Activated B cell treated with CpG ODN at 0.5 μM for 24 hours (primary cell): ENCODE measurements at regions not wholly inside any gene's neighbourhood (a gene's known extent, or its start where the extent isn't known, plus 50 kb on each side); places are given as distances from the start of the nearest gene placed in this dataset.
"Not testable (repeated sequence)": the region's sequence is repeated elsewhere in the genome, so short reads cannot be mapped to it uniquely, and the experiment has no call there.

ENCODE experiments used
- ATAC-seq: fragments of 200-7000 bp; cut with Tn5 transposase; one replicate; pipeline ENCODE4 v1.10.0; 2021; ENCODE audit warnings: low read depth, mild to moderate bottlenecking, moderate library complexity
- CTCF ChIA-PET: fragments of 350-600 bp; sonication (Branson Sonifier 250); formaldehyde crosslinking; loops from one replicate; lab custom pipeline; 2021; ENCODE audit warnings: antibody characterized with exemption; lab: Charles Lee
- POLR2A ChIA-PET: fragments of 350-600 bp; sonication (Branson Sonifier 250); formaldehyde crosslinking; loops from one replicate; lab custom pipeline; 2021; ENCODE audit warnings: antibody characterized with exemption; lab: Charles Lee
- DNase-seq: peaks from one replicate; pipeline ENCODE4 v3.0.0; 2022
- H3K27ac Mint-ChIP-seq: one replicate; pipeline ENCODE4 v1.8.0; 2020; ENCODE audit warnings: mixed read lengths
- H3K27me3 Mint-ChIP-seq: one replicate; pipeline ENCODE4 v1.8.0; 2021; ENCODE audit warnings: mixed read lengths
- H3K36me3 Mint-ChIP-seq: one replicate; pipeline ENCODE4 v1.8.0; 2021; ENCODE audit warnings: low read depth, mixed read lengths
- H3K4me1 Mint-ChIP-seq: one replicate; pipeline ENCODE4 v1.8.0; 2021; ENCODE audit warnings: mixed read lengths
- H3K4me3 Mint-ChIP-seq: one replicate; pipeline ENCODE4 v1.8.0; 2020; ENCODE audit warnings: mild to moderate bottlenecking, mixed read lengths
- H3K9me3 Mint-ChIP-seq: one replicate; pipeline ENCODE4 v1.8.0; 2020; ENCODE audit warnings: mixed read lengths
- intact Hi-C: fragments of 100-400 bp; cut with micrococcal nuclease; formaldehyde crosslinking; loops from one replicate; pipeline ENCODE4 v1.15.1; 2024
- TF ChIP-seq, protein P1 (sequence below): fragments of 200-600 bp; IDR thresholded peaks from one replicate; pipeline ENCODE4 v1.8.0; 2022; ENCODE audit warnings: antibody characterized with exemption, mild to moderate bottlenecking

DNA sequence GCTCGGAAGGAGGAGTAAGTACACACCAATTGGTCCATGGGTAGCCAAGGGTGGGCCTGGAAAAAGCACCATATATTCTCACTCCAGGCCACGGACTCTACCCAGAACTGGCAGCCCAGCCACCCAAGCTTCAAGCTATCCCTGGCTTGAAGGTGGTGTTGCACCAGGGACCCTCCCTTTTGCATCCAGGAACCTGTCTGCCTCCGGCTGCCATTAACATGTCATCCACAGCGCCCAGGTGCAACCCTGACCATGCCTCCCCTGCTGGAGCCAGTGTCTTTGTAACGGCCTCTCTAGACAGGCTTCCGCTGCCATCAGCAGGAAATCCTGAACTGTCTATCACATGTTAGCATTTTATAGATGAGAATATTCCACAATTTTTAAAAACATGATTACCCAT lies 2158.5 kb upstream of the RAG2 start:
- POLR2A ChIA-PET: no interaction called here
- Mint-ChIP-seq H3K9me3 (peaks cover 2% of the 10 kb centered on the region), H3K4me1 (no peaks in the 10 kb centered on the region), H3K27ac (no peak overlapping the region), H3K36me3 (no peaks in the 10 kb centered on the region), H3K4me3 (no peak overlapping the region), H3K27me3 (no peaks in the 10 kb centered on the region)
- TF ChIP-seq, protein P1, sequence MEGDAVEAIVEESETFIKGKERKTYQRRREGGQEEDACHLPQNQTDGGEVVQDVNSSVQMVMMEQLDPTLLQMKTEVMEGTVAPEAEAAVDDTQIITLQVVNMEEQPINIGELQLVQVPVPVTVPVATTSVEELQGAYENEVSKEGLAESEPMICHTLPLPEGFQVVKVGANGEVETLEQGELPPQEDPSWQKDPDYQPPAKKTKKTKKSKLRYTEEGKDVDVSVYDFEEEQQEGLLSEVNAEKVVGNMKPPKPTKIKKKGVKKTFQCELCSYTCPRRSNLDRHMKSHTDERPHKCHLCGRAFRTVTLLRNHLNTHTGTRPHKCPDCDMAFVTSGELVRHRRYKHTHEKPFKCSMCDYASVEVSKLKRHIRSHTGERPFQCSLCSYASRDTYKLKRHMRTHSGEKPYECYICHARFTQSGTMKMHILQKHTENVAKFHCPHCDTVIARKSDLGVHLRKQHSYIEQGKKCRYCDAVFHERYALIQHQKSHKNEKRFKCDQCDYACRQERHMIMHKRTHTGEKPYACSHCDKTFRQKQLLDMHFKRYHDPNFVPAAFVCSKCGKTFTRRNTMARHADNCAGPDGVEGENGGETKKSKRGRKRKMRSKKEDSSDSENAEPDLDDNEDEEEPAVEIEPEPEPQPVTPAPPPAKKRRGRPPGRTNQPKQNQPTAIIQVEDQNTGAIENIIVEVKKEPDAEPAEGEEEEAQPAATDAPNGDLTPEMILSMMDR: no peak
- ATAC-seq (no peak), DNase-seq (no peak)
- CTCF ChIA-PET: no interaction called here
- intact Hi-C loops: no loop called here

DNA sequence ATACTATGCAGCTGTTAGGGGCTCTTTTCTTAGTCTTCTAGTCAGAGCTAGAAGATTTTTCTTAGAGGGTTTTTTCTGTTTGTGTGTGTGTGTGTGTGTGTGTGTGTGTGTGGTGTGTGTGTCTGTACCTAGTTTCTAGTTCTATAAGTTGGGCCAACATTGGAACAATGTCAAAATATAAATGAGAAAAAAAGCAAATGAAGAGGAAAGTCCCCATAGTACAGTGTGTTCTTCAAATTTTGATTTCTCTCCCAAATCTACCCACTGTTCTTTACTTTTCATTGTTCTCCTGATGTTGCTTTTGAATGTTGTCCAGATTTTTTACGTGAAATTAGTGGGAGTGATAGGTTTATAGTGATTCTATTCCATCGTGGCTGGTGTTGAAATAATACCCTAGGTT lies 2153.4 kb upstream of the RAG2 start:
- ChIA-PET POLR2A (no interaction called here), CTCF (no interaction called here)
- Mint-ChIP-seq H3K27ac (no peak overlapping the region), H3K9me3 (peaks cover 6% of the 10 kb centered on the region), H3K36me3 (no peaks in the 10 kb centered on the region), H3K27me3 (no peaks in the 10 kb centered on the region), H3K4me3 (no peak overlapping the region), H3K4me1 (no peaks in the 10 kb centered on the region)
- DNase-seq (no peak), ATAC-seq (no peak)
- intact Hi-C loops: no loop called here
- TF ChIP-seq, protein P1: no peak

DNA sequence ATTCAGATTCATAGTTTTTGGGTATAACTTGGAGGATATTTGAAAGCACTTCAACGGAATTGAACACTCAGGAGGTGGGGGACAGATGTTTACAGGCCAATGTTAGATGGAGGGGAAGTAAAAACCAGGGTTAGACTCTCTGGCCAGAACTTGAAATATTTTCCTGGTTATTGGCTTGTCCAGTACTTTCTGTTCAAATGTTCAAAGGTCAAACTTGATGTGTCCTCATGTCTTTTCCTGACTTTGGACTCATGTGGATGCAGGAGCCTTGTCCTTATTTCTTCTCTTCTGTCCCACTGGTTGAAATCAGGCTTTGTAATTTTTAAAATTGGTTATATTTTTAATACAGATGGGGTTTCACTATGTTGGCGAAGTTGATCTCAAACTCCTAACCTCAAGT lies 2148.5 kb upstream of the RAG2 start:
- H3K4me3 Mint-ChIP-seq, H3K36me3 Mint-ChIP-seq, intact Hi-C loops, H3K4me1 Mint-ChIP-seq, H3K9me3 Mint-ChIP-seq, POLR2A ChIA-PET, H3K27ac Mint-ChIP-seq, H3K27me3 Mint-ChIP-seq, CTCF ChIA-PET, DNase-seq, ATAC-seq: not testable (repeated sequence)

DNA sequence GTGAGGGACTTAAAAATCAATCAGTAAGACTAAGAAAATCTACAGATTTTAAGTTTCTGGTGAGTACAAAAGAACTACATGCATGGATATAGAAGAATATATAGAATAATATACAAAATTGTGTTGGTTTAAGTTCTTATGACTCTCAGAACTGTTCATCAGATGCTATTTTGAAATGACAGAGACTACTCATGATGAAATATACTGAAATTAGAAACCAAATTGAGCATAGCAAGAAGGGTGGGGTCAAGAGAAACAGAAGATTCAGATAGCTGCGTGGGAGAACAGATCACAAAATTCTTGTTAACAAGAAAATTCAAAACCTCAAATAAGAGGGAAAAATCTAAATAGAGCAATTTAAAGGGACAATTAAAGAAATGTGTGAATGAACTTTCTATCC lies 2125.3 kb upstream of the RAG2 start:
- Mint-ChIP-seq H3K9me3 (peaks cover 3% of the 10 kb centered on the region), H3K27ac (no peak overlapping the region), H3K36me3 (no peaks in the 10 kb centered on the region), H3K4me1 (no peaks in the 10 kb centered on the region), H3K27me3 (no peaks in the 10 kb centered on the region), H3K4me3 (no peak overlapping the region)
- intact Hi-C loops: no loop called here
- DNase-seq (no peak), ATAC-seq (no peak)
- ChIA-PET CTCF (no interaction called here), POLR2A (no interaction called here)
- TF ChIP-seq, protein P1: no peak

DNA sequence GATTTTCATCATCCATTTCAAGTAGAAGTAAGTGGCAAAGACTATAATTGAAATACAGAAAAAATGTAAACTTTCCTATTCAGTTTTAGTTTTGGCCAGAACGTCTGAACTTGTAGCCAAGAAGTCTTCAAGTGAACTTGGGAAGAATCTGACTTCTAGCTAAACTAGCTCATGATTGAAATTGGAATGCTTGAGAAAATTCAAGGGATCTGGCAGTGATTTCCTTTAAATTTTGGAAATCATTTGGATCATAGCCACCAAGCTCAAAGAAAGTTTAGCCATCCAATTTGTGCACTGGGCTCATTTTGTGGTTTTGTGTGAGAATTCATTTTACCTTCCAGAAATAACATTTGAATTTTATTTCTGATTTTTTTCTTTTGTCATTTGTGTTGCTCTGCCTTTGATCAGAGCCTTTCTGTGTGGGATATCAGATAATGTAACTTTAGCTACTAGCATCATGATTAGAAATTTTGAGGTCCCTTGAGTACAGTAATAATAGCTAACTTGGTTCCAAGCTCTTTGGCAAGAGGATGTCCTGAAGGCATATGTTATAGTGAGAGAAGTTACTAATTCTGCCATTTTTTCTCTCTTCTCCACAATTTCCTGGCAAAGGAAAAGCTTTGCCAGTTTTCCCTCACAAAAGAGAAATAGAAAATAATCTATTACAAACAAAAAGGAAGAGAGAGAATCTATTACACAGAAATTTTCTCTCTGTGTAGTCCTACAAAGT lies 2123.7 kb upstream of the RAG2 start:
- no peak overlapping the region for H3K4me3 Mint-ChIP-seq
- TF ChIP-seq, protein P1: no peak
- no peaks in the 10 kb centered on the region for H3K4me1 Mint-ChIP-seq
- no peak overlapping the region for H3K27ac Mint-ChIP-seq
- POLR2A ChIA-PET: no interaction called here
- ATAC-seq (no peak), DNase-seq (no peak)
- H3K27me3 Mint-ChIP-seq: no peaks in the 10 kb centered on the region
- intact Hi-C loops: no loop called here
- CTCF ChIA-PET: no interaction called here
- no peaks in the 10 kb centered on the region for H3K36me3 Mint-ChIP-seq
- H3K9me3 Mint-ChIP-seq: peaks cover 3% of the 10 kb centered on the region

DNA sequence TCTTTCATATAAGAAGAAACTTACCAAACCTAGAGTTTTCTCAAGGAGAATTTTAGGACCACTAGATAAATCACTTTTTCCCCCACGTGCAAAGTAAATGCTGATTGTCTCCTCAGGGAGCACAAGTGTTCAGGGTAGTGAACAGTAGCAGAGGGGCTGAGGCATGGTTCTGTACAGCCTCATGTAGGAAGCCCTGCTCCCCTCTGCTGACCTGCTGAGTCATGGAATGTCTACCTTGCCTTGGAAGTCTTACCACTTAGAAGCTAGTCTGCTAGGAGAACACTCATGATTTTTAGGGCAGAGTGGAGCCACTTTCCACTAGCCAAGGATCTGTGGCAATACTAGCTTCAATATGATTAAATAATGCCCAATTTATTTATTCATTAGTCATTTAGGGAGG lies 2120.6 kb upstream of the RAG2 start:
- Mint-ChIP-seq H3K4me3 (no peak overlapping the region), H3K27ac (no peak overlapping the region), H3K27me3 (no peaks in the 10 kb centered on the region), H3K9me3 (peaks cover 4% of the 10 kb centered on the region), H3K36me3 (no peaks in the 10 kb centered on the region), H3K4me1 (no peaks in the 10 kb centered on the region)
- ChIA-PET POLR2A (no interaction called here), CTCF (no interaction called here)
- DNase-seq (no peak), ATAC-seq (no peak)
- intact Hi-C loops: no loop called here
- TF ChIP-seq, protein P1: no peak
